Uterus (tissue), 3 donors: ENCODE measurements at regions not wholly inside any gene's neighbourhood (a gene's known extent, or its start where the extent isn't known, plus 50 kb on each side); places are given as distances from the start of the nearest gene placed in this dataset.

Experiments
- DNase-seq, 2 donors: peaks; one replicate each; pipeline ENCODE4 v3.0.0-alpha.2; 2019 to 2020
- H3K27ac ChIP-seq, 2 donors: fragments of 200-600 bp; sonication (generic); 1 replicate in 1 of 2; 2 replicates in 1 of 2; pipeline ENCODE4 v1.5.1; 2016 to 2018
- H3K27me3 ChIP-seq, 2 donors: fragments of 200-600 bp; sonication (generic); one replicate each; pipeline ENCODE4 v1.5.1; 2018 to 2019; ENCODE audit warnings: control low read depth in 1 of 2
- H3K36me3 ChIP-seq, 2 donors: fragments of 200-600 bp; sonication (generic); one replicate each; pipeline ENCODE4 v1.5.1; 2019; ENCODE audit warnings: control low read depth in 1 of 2
- H3K4me1 ChIP-seq, 2 donors: fragments of 200-600 bp; sonication (generic); one replicate each; pipeline ENCODE4 v1.5.1; 2018 to 2019; ENCODE audit warnings: control low read depth in 1 of 2
- H3K4me3 ChIP-seq, 2 donors: fragments of 200-600 bp; sonication (generic); 1 replicate in 1 of 2; 2 replicates in 1 of 2; pipeline ENCODE4 v1.5.1; 2018 to 2019; ENCODE audit warnings: mild to moderate bottlenecking in 1 of 2
- H3K9me3 ChIP-seq, 2 donors: fragments of 200-600 bp; sonication (generic); one replicate each; pipeline ENCODE4 v1.5.1; 2019; ENCODE audit warnings: control low read depth in 1 of 2
- CTCF ChIP-seq, 4 experiments: fragments of 200-600 bp in 2 of 4; fragments of 450-650 bp in 2 of 4; sonication (generic) in 2 of 4; IDR thresholded peaks; one replicate each; pipeline ENCODE4 v1.5.1; 2016 to 2019; ENCODE audit warnings: antibody characterized with exemption in 4 of 4, mild to moderate bottlenecking in 2 of 4, moderate library complexity in 1 of 4
- POLR2A ChIP-seq, 2 donors: fragments of 450-650 bp; IDR thresholded peaks; one replicate each; pipeline ENCODE4 v1.6.1; 2016; ENCODE audit warnings: antibody characterized with exemption in 2 of 2, mild to moderate bottlenecking in 1 of 2, moderate library complexity in 1 of 2
- intact Hi-C: fragments of 100-400 bp; cut with DNase I; formaldehyde crosslinking; loops from one replicate; pipeline ENCODE4 v1.15.1; 2023; ENCODE audit warnings: low total_unique reads
- donor health status: DM: yes; HTN: yes; CAD: no.

- no peaks in the 10 kb centered on the region for H3K36me3 ChIP-seq
- H3K4me1 ChIP-seq: no peaks in the 10 kb centered on the region
- no peak for TF ChIP-seq POLR2A (IDR thresholded peaks at IDR 0.05)
- TF ChIP-seq CTCF (IDR thresholded peaks at IDR 0.05): no peak
- intact Hi-C loops: no loop called here
- H3K9me3 ChIP-seq: no peaks in the 10 kb centered on the region
- no peaks in the 10 kb centered on the region for H3K27me3 ChIP-seq
- DNase-seq: no peak
- H3K4me3 ChIP-seq: no peak overlapping the region
- no peak overlapping the region for H3K27ac ChIP-seq
These were observed 772.0 kb downstream of the HACE1 start for GRCh38 chr6:104087765-104088164.

DNA sequence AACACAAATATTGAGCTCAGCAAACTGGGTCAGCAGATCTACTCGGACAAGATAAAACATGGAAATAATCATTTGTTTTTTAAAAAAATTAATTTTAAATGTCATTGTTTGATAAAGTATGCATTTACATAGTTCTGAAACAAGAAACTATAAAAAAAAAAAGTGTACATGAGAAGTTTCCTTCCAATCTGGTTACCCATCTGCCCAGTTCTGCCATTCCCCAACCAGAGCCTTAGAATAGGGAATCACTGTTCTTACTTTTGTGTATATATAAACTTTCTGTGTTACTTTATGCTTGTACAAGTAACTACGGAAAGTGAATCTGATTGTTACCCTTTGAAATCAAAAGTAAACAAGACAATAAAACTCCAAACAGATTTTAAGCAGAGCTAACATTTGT is 791.4 kb downstream of the HACE1 start:
- Histone ChIP-seq H3K9me3 (no peaks in the 10 kb centered on the region), H3K27me3 (no peaks in the 10 kb centered on the region), H3K4me1 (no peaks in the 10 kb centered on the region), H3K27ac (no peak overlapping the region), H3K36me3 (no peaks in the 10 kb centered on the region), H3K4me3 (no peak overlapping the region)
- DNase-seq: no peak
- no peak for TF ChIP-seq CTCF (IDR thresholded peaks at IDR 0.05)
- TF ChIP-seq POLR2A (IDR thresholded peaks at IDR 0.05): no peak
- intact Hi-C loops: no loop called here

DNA sequence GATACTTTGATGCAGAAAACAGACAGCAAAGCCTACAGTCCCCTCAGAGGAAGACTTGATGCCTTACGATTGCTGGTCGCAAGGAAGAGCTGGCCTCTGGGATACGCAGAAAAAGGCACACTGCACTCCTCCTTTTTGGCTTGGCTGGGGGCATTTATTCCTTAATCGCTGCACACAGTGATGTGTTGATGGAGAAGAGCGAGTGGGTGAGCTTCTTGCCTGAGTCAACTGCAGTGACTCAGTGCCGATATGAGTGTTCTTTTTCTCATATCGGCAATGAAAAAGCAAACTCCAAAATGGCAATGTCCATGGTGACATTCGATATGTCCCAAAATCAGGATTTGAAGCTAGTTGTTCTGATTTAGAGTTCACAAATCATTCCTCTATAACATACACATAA is 794.8 kb downstream of the HACE1 start:
- intact Hi-C loops: no loop called here
- Histone ChIP-seq H3K9me3 (no peaks in the 10 kb centered on the region), H3K27me3 (no peaks in the 10 kb centered on the region), H3K36me3 (no peaks in the 10 kb centered on the region), H3K4me1 (no peaks in the 10 kb centered on the region), H3K4me3 (no peak overlapping the region), H3K27ac (no peak overlapping the region)
- TF ChIP-seq POLR2A (IDR thresholded peaks at IDR 0.05) (no peak), CTCF (IDR thresholded peaks at IDR 0.05) (no peak)
- DNase-seq: no peak

DNA sequence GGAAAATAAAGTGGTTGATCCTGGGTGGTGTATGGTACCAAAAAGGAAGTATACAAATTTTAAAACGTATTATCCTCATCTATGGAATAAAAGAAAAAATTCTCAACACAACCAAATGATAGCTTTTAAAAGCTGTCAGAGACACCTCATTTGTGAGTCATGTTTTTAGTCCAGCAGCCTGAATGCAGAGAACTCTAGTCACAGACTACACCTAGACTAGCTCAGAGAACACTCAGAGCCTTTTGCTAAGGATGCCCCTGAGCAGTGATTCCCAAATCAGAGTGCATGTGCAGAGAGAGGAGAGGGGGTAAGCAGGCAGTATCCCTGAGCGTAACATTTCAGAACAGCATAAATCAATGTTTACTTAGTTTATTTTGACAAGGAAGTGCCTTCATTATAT is 809.3 kb downstream of the HACE1 start:
- no peaks in the 10 kb centered on the region for H3K27me3 ChIP-seq
- no peak overlapping the region for H3K27ac ChIP-seq
- H3K36me3 ChIP-seq: no peaks in the 10 kb centered on the region
- no peaks in the 10 kb centered on the region for H3K9me3 ChIP-seq
- DNase-seq: no peak
- H3K4me3 ChIP-seq: no peak overlapping the region
- intact Hi-C loops: no loop called here
- no peak for TF ChIP-seq POLR2A (IDR thresholded peaks at IDR 0.05)
- TF ChIP-seq CTCF (IDR thresholded peaks at IDR 0.05): no peak
- H3K4me1 ChIP-seq: no peaks in the 10 kb centered on the region

DNA sequence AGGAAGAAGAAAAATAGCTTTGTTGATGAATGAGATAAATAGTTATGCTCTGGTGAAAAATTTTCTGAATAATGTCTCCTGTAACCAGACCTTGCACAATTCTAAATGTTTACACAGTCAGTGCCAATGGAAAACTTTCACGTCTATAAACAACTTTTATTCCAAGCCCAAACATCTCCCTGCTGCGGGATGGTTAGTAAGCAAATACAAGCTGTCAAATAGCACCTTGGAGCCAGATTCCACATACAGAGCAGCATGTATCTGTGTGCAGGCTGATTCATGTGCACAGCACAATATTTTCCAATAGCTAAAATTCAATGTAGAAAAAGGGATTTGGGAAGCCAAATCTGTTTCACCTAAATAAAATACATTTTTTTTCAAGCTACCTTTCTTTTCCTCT is 813.3 kb downstream of the HACE1 start:
- Histone ChIP-seq H3K27ac (no peak overlapping the region), H3K36me3 (no peaks in the 10 kb centered on the region), H3K27me3 (no peaks in the 10 kb centered on the region), H3K4me3 (no peak overlapping the region), H3K9me3 (no peaks in the 10 kb centered on the region), H3K4me1 (no peaks in the 10 kb centered on the region)
- no peak for DNase-seq
- intact Hi-C loops: no loop called here
- TF ChIP-seq CTCF (IDR thresholded peaks at IDR 0.05) (no peak), POLR2A (IDR thresholded peaks at IDR 0.05) (no peak)
